B cell (primary cell): ENCODE measurements at regions not wholly inside any gene's neighbourhood (a gene's known extent, or its start where the extent isn't known, plus 50 kb on each side); places are given as distances from the start of the nearest gene placed in this dataset.

Experiments
- CTCF ChIP-seq: fragments of 200-600 bp; IDR thresholded peaks from one replicate; pipeline ENCODE4 v1.8.0; 2022; ENCODE audit warnings: antibody characterized with exemption, mild to moderate bottlenecking
- EZH2 ChIP-seq: IDR thresholded peaks from 2 replicates; pipeline ENCODE4 v1.6.1; 2012; ENCODE audit warnings: borderline replicate concordance, low read depth, mild to moderate bottlenecking, moderate library complexity, low read length; ENCODE audit not compliant: insufficient read depth, poor library complexity, severe bottlenecking

- TF ChIP-seq CTCF (no peak), EZH2 (no peak)
Measured at GRCh38 chr2:51844596-51844995, 812.7 kb upstream of the NRXN1 start.
